H1 (cell line): ENCODE measurements at regions not wholly inside any gene's neighbourhood (a gene's known extent, or its start where the extent isn't known, plus 50 kb on each side); places are given as distances from the start of the nearest gene placed in this dataset.

Experiments
- ASH2L ChIP-seq: fragments of 200-600, 300-600 bp; sonication (generic); IDR thresholded peaks from one replicate; pipeline ENCODE4 v1.7.1; 2017; ENCODE audit warnings: low read length
- BACH1 ChIP-seq: IDR thresholded peaks from 2 replicates; pipeline ENCODE4 v1.6.1; 2012; ENCODE audit warnings: low read length, improper control_type of control experiment
- CHD2 ChIP-seq: IDR thresholded peaks from 2 replicates; pipeline ENCODE4 v1.6.1; 2012; ENCODE audit warnings: low read length, improper control_type of control experiment
- CREB1 ChIP-seq: IDR thresholded peaks from 2 replicates; pipeline ENCODE4 v1.6.1; 2012; ENCODE audit warnings: inconsistent platforms
- CTBP2 ChIP-seq: IDR thresholded peaks from 2 replicates; pipeline ENCODE4 v1.7.0; 2011; ENCODE audit warnings: borderline replicate concordance, mild to moderate bottlenecking, moderate library complexity, mixed read lengths, low read length; ENCODE audit not compliant: insufficient read depth, insufficient read length
- EP300 ChIP-seq, 2 experiments: IDR thresholded peaks; 1 replicate in 1 of 2; 2 replicates in 1 of 2; pipeline ENCODE4 v1.6.1; 2011 to 2012; ENCODE audit warnings: low read depth in 2 of 2, low read length in 2 of 2, mild to moderate bottlenecking in 2 of 2, borderline replicate concordance in 1 of 2, inconsistent platforms in 1 of 2, moderate library complexity in 1 of 2
- HDAC6 ChIP-seq: IDR thresholded peaks from one replicate; pipeline ENCODE4 v1.7.1; 2012; ENCODE audit warnings: low read depth, mild to moderate bottlenecking, inconsistent platforms, low read length, moderate library complexity
- JUN ChIP-seq: IDR thresholded peaks from 2 replicates; pipeline ENCODE4 v1.6.1; 2011; ENCODE audit warnings: low read depth, mild to moderate bottlenecking, improper control_type of control experiment, low read length
- JUND ChIP-seq: IDR thresholded peaks from 2 replicates; pipeline ENCODE4 v1.6.1; 2011; ENCODE audit warnings: mild to moderate bottlenecking, improper control_type of control experiment, low read length
- KDM5A ChIP-seq: fragments of 200-600 bp; IDR thresholded peaks from 2 replicates; pipeline ENCODE4 v1.7.1; 2012; ENCODE audit warnings: mild to moderate bottlenecking, low read length, inconsistent platforms, mixed read lengths
- MAFK ChIP-seq: IDR thresholded peaks from 2 replicates; pipeline ENCODE4 v1.6.1; 2012; ENCODE audit warnings: low read depth, mild to moderate bottlenecking, improper control_type of control experiment, low read length
- PHF8 ChIP-seq: fragments of 200-600 bp; sonication (generic); conservative IDR thresholded peaks from 2 replicates; pipeline ENCODE4 v1.7.1; 2012; ENCODE audit warnings: low read depth, mild to moderate bottlenecking, inconsistent platforms, low read length, moderate library complexity
- POLR2A ChIP-seq, 2 experiments: IDR thresholded peaks; 1 replicate in 1 of 2; 2 replicates in 1 of 2; pipeline ENCODE4 v1.6.1; 2011; ENCODE audit warnings: low read depth in 2 of 2, low read length in 2 of 2, mild to moderate bottlenecking in 2 of 2; ENCODE audit errors: control extremely low read depth in 1 of 2
- RBBP5 ChIP-seq: IDR thresholded peaks from 2 replicates; pipeline ENCODE4 v1.7.1; 2012; ENCODE audit warnings: low read depth, mild to moderate bottlenecking, inconsistent platforms, low read length, moderate library complexity, borderline replicate concordance
- SIN3A ChIP-seq, 2 experiments: IDR thresholded peaks in 1 of 2; conservative IDR thresholded peaks in 1 of 2; 2 replicates each; pipeline ENCODE4 v1.6.1; 2011 to 2012; ENCODE audit warnings: low read length in 2 of 2, improper control_type of control experiment in 1 of 2, low read depth in 1 of 2, mild to moderate bottlenecking in 1 of 2
- SIRT6 ChIP-seq: IDR thresholded peaks from one replicate; pipeline ENCODE4 v1.7.1; 2012; ENCODE audit warnings: low read length, inconsistent platforms
- SIX5 ChIP-seq: IDR thresholded peaks from 2 replicates; pipeline ENCODE4 v1.6.1; 2011; ENCODE audit warnings: mild to moderate bottlenecking, low read depth, low read length
- SP4 ChIP-seq: IDR thresholded peaks from 2 replicates; pipeline ENCODE4 v1.6.1; 2012; ENCODE audit warnings: low read length, inconsistent platforms
- TEAD4 ChIP-seq: IDR thresholded peaks from 2 replicates; pipeline ENCODE4 v1.6.1; 2012; ENCODE audit warnings: low read depth, low read length, inconsistent platforms, mixed read lengths
- USF2 ChIP-seq: IDR thresholded peaks from 2 replicates; pipeline ENCODE4 v1.6.1; 2011; ENCODE audit warnings: low read length, improper control_type of control experiment
- ZNF274 ChIP-seq: IDR thresholded peaks from 2 replicates; pipeline ENCODE4 v1.7.0; 2012; ENCODE audit warnings: low read length, borderline replicate concordance; ENCODE audit errors: extremely low read depth
- TF ChIP-seq, protein P1 (sequence below): IDR thresholded peaks from 2 replicates; pipeline ENCODE4 v1.6.1; 2012; ENCODE audit warnings: low read length, inconsistent platforms
- TF ChIP-seq, protein P2 (sequence below): IDR thresholded peaks from 2 replicates; pipeline ENCODE4 v1.6.1; 2012; ENCODE audit warnings: inconsistent platforms
- TF ChIP-seq, protein P3 (sequence below): IDR thresholded peaks from 2 replicates; pipeline ENCODE4 v1.6.1; 2012; ENCODE audit warnings: inconsistent platforms

DNA sequence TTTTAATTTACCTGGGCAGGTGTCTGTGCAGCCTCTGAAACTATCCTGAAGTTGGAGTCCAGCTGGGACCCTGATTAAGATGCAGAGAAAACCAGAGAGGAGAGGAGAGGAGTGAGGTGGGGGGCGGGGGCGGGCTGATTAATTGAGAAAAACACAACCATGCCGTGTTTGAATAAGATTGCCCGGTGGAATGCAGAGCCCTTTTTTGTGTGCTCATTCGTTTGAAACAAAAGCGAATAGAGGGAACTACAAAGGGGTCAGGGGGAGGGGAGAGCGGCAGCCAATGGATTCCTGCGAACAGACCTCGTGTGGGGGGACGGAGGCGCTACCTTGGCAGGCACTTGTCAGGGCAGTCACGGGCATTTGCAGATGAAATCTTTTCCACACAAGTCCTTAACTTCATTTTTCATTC lies 355.8 kb downstream of the SOX9 start (continued):
- TF ChIP-seq, protein P1, sequence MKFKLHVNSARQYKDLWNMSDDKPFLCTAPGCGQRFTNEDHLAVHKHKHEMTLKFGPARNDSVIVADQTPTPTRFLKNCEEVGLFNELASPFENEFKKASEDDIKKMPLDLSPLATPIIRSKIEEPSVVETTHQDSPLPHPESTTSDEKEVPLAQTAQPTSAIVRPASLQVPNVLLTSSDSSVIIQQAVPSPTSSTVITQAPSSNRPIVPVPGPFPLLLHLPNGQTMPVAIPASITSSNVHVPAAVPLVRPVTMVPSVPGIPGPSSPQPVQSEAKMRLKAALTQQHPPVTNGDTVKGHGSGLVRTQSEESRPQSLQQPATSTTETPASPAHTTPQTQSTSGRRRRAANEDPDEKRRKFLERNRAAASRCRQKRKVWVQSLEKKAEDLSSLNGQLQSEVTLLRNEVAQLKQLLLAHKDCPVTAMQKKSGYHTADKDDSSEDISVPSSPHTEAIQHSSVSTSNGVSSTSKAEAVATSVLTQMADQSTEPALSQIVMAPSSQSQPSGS, result no peak
- TF ChIP-seq CHD2 (peak; percentile 25; the same call in 1 of the 2 replicates), KDM5A (no peak), PHF8 (no peak), EP300 (IDR thresholded peaks at IDR 0.05; ENCODE audit: borderline replicate concordance in 1 of 2, low read depth in 2 of 2, low read length in 2 of 2) (peak in 1 of 2 experiments; percentile 87; a peak in 1 of 3 replicates), MAFK (no peak), SIN3A (conservative IDR thresholded peaks at IDR 0.05 in 1 of 2, IDR thresholded peaks at IDR 0.05 in 1 of 2; ENCODE audit: low read depth in 1 of 2, low read length in 2 of 2) (no peak), JUND (no peak), SIRT6 (no peak), CREB1 (no peak), SIX5 (no peak), ZNF274 (no peak), POLR2A (IDR thresholded peaks at IDR 0.05; ENCODE audit: control extremely low read depth in 1 of 2, low read depth in 2 of 2, low read length in 2 of 2) (peak in 1 of 2 experiments; percentile 41; a peak in 1 of 3 replicates), HDAC6 (no peak), TEAD4 (peak; percentile 92), BACH1 (no peak), CTBP2 (peak; percentile 59), USF2 (peak; percentile 31; the same call in 1 of the 2 replicates), ASH2L (peak; percentile 82), SP4 (no peak), RBBP5 (no peak; the same call in 1 of the 2 replicates), JUN (no peak)
- TF ChIP-seq, protein P2, sequence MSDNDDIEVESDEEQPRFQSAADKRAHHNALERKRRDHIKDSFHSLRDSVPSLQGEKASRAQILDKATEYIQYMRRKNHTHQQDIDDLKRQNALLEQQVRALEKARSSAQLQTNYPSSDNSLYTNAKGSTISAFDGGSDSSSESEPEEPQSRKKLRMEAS, result peak; percentile 85
- TF ChIP-seq, protein P3, sequence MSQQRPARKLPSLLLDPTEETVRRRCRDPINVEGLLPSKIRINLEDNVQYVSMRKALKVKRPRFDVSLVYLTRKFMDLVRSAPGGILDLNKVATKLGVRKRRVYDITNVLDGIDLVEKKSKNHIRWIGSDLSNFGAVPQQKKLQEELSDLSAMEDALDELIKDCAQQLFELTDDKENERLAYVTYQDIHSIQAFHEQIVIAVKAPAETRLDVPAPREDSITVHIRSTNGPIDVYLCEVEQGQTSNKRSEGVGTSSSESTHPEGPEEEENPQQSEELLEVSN, result peak; percentile 52
